HS-27A (cell line): ENCODE measurements at regions not wholly inside any gene's neighbourhood (a gene's known extent, or its start where the extent isn't known, plus 50 kb on each side); places are given as distances from the start of the nearest gene placed in this dataset.

Experiments used
- DNase-seq: peaks from one replicate; pipeline ENCODE4 v3.0.0-alpha.2; 2012; ENCODE audit warnings: low read depth, missing footprints

DNA sequence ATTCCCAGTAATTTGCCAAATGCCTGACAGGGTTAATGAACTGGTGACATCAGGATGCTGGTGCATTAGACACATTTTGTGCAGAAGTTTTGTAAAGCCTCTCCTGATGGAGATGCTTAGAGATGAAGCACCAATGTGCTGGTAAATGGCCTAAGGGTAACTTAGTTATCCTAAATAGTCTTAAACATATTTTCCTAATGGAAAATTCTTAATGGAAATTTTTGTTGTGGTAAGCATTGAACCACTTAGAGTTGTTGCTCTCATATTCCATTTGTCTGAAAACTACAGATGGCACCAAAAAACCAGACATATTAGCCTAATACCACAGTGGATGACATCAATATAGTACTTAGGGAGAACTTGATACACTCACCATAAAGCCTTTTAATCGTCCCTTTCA, 154.5 kb upstream of the ANK2 start:
- no peak for DNase-seq

DNA sequence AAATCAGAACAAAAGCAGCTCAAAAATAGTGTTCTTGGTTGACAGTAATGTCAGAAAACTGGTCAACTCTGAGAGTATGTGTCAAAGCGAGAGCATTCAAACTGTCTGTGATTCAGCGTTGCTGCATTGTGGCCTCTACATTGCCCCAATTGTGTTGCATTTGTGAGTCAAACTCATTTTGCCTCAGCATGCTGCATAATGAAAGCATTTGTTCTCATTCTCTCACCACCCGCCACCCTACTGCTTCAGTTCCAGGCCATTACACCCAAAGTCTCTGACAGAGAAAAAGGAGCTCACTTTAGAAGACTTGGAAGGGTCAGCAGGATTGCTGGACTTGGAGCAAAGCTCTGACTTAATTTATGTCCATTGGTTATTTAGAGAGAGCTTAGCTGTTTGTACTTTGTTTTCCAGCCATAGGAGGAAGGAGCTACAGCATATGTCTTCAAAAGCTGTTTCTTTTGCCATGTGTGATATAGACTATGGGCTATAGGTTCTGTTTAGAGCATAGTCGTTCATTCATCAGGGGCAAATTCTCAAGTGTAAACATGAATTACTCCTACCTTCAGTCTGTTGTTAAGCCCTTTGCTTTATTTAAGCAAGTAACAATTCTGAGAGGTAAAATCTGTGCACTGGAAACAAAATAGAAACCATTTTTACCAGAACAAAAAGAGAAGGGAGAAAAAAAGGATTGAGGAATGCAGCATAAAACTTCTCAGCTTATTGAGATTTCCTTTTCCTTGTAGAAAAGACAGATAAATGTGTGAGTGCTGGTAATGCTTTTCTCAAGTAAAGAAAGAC, 153.4 kb upstream of the ANK2 start:
- no peak for DNase-seq

DNA sequence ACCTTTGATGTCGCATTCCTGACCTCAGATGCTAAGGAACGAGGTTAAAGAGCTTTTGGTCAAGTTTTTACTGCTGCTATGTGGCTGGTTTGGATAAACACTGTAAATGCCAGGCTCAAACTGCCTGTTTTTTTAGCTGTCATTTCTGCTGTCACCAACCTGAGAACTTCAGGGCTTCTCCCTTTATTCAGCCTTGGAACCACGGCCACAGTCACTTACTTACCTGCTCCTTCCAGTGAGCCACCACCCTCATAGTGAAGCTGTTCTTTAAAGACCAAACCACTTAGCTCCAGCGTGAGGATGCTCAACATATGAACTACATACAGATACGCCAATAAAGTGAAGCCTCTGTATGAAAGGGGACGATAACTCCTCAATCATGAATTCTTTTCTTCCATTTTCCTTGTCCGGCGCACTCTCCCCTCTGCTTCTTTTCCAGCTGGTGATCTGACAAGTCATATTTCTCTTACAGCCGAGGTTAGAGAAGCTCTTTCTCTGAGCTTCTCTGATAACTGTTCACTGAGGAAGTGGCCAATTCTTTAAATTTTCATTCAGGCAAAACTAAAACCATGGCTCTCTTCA, 152.8 kb upstream of the ANK2 start:
- DNase-seq = no peak

DNA sequence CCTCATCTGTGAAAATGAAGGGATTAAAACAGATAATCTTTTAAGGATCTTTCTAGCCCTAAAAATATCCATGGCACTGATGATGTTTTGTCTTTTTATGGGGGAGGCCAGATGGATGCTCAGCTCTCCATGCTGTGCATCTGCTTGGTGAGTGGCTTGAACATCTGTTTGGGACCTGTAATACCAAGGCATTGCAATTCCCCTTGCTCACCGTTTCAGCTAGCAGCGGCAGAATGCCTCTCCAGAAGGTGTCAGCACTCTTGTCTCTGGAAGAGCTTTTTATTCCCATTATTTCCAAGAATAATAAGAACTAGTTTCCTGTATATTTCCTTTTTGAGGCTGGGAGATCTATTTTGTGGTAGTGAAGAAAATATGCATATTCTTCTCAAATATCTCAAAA, 151.9 kb upstream of the ANK2 start:
- DNase-seq = no peak

DNA sequence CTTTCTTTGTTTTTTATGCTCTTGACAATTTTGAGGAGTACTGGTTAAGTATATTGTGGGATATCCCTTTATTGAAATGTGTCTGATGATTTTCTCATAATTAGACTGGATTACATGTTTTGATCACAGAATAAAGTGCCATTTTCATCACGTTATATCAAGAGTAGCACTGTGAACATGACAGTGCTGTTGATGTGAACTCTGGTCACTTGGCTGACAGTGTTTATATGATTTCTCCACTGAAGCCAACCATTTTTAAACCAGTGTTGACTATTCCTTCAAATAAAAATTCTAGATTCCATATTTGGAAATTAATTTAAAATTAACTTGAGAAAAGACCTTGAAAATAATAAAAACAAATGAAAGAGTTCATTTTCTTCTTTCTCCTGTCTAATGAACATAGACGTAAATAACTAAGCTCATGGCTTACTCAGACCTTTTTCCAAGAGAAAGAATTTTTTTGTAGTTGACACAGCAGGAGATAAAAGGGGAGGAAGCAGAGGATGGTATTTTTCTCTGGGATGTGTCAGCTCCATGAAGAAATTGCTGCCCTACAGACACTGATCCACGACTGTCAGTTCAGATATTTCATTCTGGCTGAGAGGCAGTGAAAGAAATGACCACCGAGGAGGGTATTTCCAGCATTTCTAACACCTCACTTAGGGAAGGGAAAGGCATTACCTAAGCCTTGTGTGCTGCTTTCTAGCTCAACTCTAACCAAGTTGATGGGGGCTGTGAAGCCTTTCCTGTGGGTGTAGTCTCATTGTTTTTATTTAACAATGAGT, 150.9 kb upstream of the ANK2 start:
- no peak for DNase-seq

DNA sequence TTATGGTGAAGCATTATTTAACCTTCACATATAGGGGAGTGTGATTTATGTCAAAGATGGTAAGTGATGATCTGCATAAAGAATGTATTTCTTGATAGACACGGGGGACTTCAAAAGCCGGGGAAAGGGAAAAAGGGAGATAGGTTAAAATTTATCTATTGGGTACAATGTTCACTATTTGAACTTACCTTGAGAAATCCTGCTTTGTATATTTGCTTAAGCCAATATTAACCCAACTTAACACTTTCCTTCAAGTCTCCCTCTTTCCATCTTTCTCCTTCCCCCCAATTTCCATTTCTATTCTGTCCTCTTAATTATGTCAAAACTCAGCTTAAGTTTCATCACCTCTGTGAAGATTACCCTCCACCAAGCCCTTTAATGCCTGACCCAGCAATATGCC, 149.0 kb upstream of the ANK2 start:
- no peak for DNase-seq

DNA sequence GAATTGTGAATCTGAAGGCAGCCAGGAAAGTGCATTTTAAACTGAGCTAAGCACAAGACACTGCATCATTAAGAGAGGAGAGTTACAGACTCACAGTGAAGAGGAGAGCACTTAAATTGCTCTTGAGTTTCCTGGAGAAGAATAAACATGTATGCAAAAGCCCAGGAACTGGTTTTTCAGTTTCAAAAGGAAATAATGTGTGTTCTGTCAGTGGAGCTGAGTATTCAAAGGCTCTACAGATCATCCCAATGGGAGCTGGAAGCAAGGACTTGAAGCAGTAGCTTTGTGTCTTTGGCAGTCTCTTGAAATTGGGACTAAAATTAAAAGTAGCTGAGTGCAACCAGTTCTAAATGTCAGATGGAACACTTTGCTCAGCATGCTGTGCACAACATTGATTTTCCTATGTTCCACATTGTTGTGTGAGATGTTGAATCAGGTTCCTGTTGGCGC, 147.5 kb upstream of the ANK2 start:
- no peak for DNase-seq

DNA sequence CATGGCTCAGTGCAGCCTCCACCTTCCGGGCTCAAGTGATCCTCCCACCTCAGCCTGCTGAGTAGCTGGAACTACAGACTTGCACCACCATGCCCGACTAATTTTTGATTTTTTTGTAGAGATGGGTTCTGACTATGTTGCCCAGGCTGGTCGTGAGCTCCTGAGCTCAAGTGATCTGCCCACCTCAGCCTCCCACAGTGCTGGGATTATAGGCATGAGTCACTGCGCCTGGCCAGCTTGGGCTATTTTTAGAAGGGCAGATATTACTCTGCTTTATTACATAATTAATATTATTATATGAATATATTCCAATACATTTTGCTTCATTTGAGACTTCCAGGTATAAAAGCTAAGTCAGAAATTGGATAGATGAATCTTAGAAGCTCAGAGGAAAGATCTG, 143.7 kb upstream of the ANK2 start:
- no peak for DNase-seq

DNA sequence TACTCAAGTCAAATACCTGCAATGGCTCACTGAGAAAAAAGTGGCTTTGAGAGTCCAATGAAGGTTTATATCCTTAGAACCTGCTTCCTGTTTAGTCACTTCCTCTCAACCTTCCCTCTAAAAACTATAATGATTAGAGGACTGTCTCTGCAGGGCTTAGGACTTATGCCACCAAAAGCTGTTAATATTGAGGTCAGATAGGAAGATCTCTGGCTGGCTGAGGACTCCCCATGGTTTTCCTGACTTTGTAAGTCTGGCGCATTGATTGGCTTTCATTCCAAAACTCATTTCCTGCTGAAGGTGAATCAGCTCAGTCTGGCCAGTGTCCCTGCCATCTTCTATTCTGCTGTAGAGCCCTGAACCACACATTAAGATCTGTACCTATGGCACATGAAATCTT, 140.9 kb upstream of the ANK2 start:
- DNase-seq = no peak

DNA sequence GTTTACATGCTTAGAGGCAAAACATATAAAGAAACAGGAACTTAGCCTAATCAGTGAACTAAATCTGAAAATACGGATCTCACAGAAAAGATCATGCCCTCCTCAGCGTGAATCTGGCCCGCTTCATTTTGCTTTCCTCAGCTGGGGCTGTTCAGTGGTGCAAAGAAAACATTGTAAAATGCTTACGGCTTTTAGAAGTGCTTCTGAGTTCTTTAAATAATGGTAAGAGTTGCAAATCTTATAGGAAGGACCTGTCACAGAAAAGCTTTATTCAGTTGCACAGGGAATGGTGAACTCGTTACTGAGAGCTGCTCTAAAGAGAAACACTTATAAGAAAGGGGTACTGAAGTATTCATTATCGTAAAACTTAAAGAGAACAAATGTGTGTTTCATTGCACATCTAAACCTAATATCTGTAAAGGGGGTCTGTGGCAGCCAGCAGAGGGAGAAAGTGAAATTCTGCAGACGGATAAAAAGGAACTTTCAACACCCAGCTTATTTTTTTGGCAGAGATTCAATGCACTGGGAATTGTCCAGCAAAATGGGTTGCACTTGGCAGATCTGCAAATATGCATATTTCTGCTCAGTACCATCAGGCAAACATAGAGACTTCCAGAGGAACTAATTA, 139.2 kb upstream of the ANK2 start:
- DNase-seq = no peak

DNA sequence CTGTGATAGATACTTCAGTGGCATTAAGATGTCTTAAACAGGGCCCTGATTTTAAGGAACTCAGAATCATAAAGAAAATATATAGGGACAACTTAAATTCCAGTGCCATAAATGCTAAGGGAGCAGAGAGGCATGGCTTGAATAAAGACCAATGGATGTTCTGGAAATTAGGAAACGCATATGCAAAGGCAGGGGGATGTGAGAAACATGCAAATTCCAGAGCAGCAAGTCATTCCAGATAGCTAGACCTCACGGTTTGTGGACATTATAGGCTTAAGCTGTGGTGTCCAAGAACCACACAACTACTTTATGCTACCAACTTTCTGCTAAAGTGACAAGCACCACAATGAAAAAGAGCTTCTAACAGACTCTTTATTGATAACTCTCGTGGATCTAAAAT, 132.6 kb upstream of the ANK2 start:
- peak; percentile 66 for DNase-seq

DNA sequence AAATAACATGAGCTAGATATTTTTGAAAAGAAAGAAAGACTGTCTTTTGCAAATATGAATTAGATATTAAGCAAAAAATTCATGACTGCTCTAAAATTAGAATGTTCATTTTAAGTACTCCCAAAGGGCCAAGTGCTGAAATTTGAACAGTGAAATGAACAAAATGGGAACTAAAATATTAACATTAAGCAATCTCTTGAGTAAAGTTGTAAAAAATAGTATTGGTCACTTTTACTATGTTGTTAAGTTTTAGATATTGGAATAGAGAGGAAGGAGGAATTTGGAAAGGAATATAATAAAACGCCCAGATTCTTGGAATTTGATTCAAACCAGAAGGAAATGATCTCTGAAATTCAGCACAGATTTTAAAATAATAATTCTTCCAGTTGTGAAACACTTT, 125.9 kb upstream of the ANK2 start:
- DNase-seq = no peak

DNA sequence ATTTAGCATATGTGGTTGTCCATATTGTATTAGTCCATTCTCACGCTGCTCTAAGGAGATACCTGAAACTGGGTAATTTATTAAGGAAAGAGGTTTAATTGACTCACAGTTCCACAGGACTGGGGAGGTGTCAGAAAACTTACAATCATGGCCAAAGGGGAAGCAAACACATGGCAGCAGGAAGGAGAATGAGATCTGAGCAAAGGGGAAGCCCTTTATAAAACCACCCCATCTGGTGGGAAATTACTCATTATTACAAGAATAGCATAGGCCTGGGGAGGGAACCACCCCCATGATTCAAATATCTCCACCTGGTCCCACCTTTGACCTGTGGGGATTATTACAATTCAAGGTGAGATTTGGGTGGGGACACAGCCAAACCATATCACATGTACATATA, 122.6 kb upstream of the ANK2 start:
- DNase-seq = no peak

DNA sequence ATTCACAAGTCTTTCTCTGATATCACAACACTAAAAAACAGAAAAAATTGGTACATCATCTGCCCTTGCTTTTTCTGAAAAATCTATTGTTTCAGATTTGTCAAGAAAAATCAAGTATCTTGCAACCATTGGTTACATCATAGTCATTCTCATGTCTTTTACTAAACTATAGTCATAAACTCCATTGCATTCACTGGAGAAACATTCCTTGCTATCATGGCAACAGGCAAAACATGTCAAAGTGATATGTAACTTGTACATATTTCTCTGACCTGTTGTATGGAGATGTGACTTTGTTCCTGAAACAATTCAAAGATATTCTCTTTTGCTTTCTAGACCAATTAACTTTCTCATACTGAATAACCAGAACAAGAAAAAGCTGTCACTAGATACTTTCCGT, 121.9 kb upstream of the ANK2 start:
- no peak for DNase-seq

DNA sequence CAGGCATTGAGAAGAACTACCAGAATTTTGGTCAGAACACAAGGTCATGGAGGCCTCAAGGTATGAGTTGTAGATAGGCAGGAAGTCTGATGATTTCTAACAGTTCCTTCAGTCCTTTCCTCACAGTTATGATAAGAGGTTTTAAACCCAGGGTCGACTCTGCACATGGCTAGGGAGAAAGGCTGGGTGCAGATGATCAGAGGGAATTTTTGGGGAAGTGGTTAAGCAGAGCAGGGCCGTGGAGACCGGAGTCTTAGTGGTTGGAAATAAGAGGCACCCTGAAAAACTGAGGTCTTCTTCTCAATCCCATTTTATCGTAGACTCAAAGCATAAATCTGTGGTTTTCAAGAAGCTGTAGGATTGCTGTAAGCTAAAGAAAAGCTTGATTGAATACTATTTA, 118.5 kb upstream of the ANK2 start:
- DNase-seq = no peak

DNA sequence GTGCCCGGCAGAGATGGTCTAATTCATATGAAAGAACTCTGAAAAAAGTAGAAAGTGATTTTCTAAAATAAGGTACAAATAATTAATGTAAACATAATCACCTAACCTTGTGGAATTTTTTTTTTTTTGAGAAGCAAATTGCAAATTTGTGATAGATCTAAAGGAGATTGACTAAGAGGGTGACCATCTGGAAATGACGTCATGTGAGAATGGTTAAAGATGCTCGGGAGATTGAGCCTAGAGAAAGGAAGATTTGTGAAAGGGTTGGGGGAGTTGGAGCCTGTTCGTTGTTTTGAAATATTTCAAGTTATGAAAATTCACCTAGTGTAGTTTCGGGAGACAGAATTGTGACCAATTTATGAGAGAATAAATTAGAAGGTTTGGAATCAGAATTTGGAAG, 115.7 kb upstream of the ANK2 start:
- no peak for DNase-seq

DNA sequence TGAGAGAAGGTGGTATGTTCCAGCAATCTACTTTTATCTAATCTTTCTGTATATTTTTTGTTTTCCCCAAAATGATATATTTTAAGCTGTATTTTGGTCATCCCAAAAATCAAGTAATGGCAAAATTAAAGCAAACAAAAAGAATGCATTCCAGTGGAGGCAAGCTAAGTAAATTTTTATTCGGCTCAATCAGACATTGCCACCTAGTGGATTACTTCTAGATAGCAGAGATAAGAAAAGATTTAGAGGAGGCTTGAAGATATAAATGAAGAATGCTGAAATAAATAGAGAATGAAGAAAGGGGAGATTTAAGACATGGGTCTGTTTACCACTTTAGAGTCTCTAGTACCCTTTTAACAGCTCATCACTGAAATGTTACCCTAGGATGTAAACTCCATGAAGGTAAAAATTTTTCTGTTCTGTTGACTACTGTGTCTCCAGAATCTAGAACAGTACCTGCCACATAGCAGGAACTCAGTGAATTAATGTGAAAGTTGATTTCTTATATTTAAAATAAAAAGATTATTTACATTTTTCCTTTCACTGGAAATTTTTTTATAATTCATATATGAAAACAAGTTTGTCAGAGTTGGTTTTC, 110.9 kb upstream of the ANK2 start:
- peak; percentile 39 for DNase-seq

DNA sequence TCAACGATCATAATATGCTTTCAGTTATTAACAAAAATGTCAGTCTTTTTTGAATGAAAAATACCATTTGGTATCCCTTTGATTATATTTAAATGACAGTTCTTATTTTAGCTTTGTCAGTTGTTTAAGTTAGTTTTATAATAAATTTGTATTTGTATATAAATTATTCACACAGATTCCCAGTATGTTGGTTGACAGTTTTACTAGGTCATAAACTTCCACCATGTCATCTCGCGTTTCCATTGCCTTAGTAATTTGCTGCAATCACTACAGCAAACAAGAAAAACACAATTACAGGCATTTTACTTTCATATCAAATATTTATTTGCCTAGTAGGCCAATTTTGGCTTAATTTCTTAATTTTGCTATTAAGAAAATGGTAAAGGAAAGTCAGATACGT, 109.6 kb upstream of the ANK2 start:
- DNase-seq = no peak

DNA sequence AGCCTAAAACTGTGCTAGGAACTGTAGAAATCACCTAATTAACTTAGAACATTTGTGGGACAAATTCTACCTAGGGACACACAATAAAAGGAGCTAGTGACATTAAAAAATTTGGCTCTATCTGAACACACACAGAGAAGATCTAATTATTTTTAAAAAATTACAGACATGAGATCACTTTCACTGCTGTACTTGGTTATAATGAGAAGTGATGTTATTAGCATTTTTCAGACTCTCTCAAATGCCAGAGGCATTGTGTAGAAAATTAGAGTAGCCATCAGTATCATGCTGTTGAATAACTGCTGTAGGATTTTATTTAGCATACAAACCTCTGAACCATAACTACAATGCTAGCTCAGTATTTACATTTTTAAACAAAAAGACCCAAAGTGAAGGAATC, 109.1 kb upstream of the ANK2 start:
- DNase-seq = no peak

DNA sequence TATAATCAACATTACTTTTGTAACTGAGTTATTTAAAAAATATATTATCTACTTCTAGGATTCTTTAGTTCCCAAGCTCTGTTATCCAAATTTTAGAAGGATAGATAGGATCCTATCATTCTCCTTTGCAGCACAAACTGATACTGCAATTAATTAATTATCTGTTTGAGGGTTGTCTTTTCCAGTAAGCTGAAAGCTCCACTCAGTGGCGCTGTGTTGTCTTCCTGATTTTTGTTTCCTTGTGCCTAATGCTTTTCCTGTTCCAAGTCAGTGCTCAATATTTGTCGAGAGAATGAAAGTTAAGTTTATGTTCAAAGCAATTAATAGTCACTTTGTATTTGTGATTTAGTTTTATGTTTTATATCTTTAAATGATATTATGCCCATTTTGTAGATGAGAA, 107.4 kb upstream of the ANK2 start:
- no peak for DNase-seq

DNA sequence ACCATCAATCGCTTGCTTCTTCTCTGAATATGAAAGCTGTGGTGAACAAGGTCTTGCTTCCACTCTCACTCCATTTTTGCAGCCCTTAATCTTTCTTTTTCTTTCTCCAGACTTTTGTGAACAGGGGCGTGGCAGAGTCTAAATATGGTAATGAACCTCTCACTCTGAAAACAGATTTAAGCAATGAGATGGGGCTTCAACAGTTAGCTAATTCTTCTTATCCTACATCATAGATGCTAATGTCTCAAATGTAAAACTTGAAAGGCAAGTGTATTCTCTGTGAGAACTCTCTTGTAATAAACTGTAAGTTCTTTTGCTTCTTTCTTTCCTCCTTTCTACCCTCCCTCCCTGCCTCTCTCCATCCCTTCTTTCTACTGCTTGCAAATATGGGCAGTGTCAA, 106.5 kb upstream of the ANK2 start:
- DNase-seq = no peak

DNA sequence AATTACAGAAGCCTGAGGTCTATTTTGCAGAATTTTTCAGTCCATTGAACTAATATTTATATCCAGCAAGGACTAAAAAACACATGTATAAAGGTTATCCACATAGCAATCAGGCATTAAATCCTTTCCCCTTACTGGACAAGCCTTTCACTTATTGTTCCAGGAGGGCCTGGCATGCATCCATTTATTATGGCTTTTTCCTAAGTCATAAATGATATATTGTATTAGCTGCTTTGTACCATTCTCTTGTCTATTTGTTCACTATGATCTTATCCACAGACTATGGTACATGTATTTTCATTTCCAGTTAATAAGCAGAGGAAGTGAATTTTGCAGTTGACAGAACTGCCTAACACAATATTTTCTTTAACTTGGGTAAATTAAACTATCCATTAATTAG, 105.4 kb upstream of the ANK2 start:
- no peak for DNase-seq
